Keratinocyte (primary cell): ENCODE measurements at regions not wholly inside any gene's neighbourhood (a gene's known extent, or its start where the extent isn't known, plus 50 kb on each side); places are given as distances from the start of the nearest gene placed in this dataset.
"Not testable (repeated sequence)": the region's sequence is repeated elsewhere in the genome, so short reads cannot be mapped to it uniquely, and the experiment has no call there.

Source experiments
- DNase-seq: peaks from one replicate; pipeline ENCODE4 v3.0.0-alpha.2; 2011; ENCODE audit warnings: low read depth, missing footprints, low spot score
- FAIRE-seq: peaks from 2 replicates; lab custom pipeline; 2011; peaks lifted over from hg19 to GRCh38; lab: Jason Lieb, UNC
- H2AFZ ChIP-seq: 2 replicates; pipeline ENCODE4 v1.6.0; 2012; ENCODE audit warnings: low read length, control low read depth, inconsistent platforms; ENCODE audit not compliant: control insufficient read depth
- H3K27ac ChIP-seq: 2 replicates; pipeline ENCODE4 v1.5.1; 2011; ENCODE audit warnings: low read length; ENCODE audit not compliant: control insufficient read depth, insufficient read depth
- H3K27me3 ChIP-seq: 3 replicates; pipeline ENCODE4 v1.6.0; 2011; ENCODE audit warnings: low read length; ENCODE audit not compliant: control insufficient read depth, insufficient read depth; ENCODE audit errors: extremely low read depth
- H3K36me3 ChIP-seq, 2 experiments: 2 replicates in 1 of 2; 3 replicates in 1 of 2; pipeline ENCODE4 v1.5.1; 2011; ENCODE audit warnings: low read length in 2 of 2, mild to moderate bottlenecking in 1 of 2; ENCODE audit not compliant: control insufficient read depth in 2 of 2, insufficient read depth in 2 of 2; ENCODE audit errors: extremely low read depth in 1 of 2
- H3K4me1 ChIP-seq: 3 replicates; pipeline ENCODE4 v1.5.1; 2011; ENCODE audit warnings: low read length; ENCODE audit not compliant: control insufficient read depth, insufficient read depth; ENCODE audit errors: extremely low read depth
- H3K4me2 ChIP-seq: 3 replicates; pipeline ENCODE4 v1.6.0; 2011; ENCODE audit warnings: low read depth, low read length; ENCODE audit not compliant: control insufficient read depth, insufficient read depth; ENCODE audit errors: extremely low read depth
- H3K4me3 ChIP-seq, 3 experiments: fragments of 200-600 bp in 1 of 3; sonication (generic) in 1 of 3; 2 replicates in 2 of 3; 3 replicates in 1 of 3; pipeline ENCODE4 v1.5.1; 2011 to 2016; ENCODE audit warnings: low read length in 3 of 3, mild to moderate bottlenecking in 3 of 3, control low read depth in 2 of 3, inconsistent platforms in 1 of 3, low read depth in 1 of 3, mixed read lengths in 1 of 3, mixed run types in 1 of 3, moderate library complexity in 1 of 3; ENCODE audit not compliant: control insufficient read depth in 2 of 3, insufficient read depth in 2 of 3; ENCODE audit errors: extremely low read depth in 1 of 3
- H3K79me2 ChIP-seq: 2 replicates; pipeline ENCODE4 v1.6.0; 2012; ENCODE audit warnings: low read length; ENCODE audit not compliant: control insufficient read depth, insufficient read depth
- H3K9ac ChIP-seq: 3 replicates; pipeline ENCODE4 v1.6.0; 2011; ENCODE audit warnings: low read length; ENCODE audit not compliant: control insufficient read depth, insufficient read depth; ENCODE audit errors: extremely low read depth
- H3K9me1 ChIP-seq: 3 replicates; pipeline ENCODE4 v1.6.0; 2011; ENCODE audit warnings: low read length; ENCODE audit not compliant: control insufficient read depth, insufficient read depth; ENCODE audit errors: extremely low read depth
- H3K9me3 ChIP-seq: 2 replicates; pipeline ENCODE4 v1.5.1; 2012; ENCODE audit warnings: low read depth, low read length; ENCODE audit not compliant: control insufficient read depth
- H4K20me1 ChIP-seq: 3 replicates; pipeline ENCODE4 v1.6.0; 2011; ENCODE audit warnings: low read length; ENCODE audit not compliant: control insufficient read depth, insufficient read depth; ENCODE audit errors: extremely low read depth
- EZH2 ChIP-seq: IDR thresholded peaks from one replicate; pipeline ENCODE4 v1.6.1; 2012; ENCODE audit warnings: inconsistent platforms, mild to moderate bottlenecking, low read length, moderate library complexity
- dilution Hi-C: fragments of 300-500 bp; cut with MboI; formaldehyde crosslinking; loops from one replicate; pipeline ENCODE4 v1.7.0; 2020; ENCODE audit warnings: low sequenced_read_pairs; ENCODE audit not compliant: extremely low pct_ligation_motif_present
- TF ChIP-seq, protein P1 (sequence below), 3 experiments: IDR thresholded peaks in 1 of 3; conservative IDR thresholded peaks in 1 of 3; optimal IDR thresholded peaks in 1 of 3; 2 replicates in 2 of 3; 3 replicates in 1 of 3; pipeline versions ENCODE3 to v1.5.1; 2011; ENCODE audit warnings: low read length in 3 of 3, mild to moderate bottlenecking in 3 of 3, moderate library complexity in 2 of 3, control low read depth in 1 of 3, inconsistent platforms in 1 of 3; ENCODE audit not compliant: insufficient read depth in 2 of 3; ENCODE audit errors: extremely low read depth in 1 of 3

DNA sequence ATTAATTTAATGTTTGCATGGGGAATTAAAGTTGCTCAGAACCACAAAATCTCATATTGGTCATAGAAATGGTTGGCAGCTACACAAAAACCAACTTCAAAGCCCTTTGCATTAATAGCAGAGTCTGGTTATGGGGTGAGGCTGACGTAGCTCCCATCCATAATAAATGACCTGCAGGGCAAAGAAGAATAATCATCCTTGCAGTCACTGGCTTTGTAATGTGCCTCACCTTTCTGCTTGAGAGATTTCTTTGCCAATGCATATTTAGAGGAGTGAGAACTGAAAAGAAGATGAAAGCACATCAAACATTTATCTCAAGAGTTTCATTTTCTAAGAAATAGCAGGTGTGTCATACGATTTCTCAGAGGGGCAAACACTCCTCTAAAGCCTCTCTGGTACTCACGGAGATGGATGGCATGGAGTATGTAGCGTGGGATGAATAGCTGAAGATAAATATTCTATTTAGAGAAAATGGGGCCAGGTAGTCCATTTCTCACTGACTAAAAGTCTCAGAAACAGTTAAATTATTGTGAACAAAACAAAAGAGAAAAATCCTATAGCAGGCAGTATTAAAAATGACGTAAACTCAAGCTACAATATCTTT, 1491.9 kb downstream of the FAM181B start:
- H3K27ac ChIP-seq: no peak overlapping the region
- H3K4me2 ChIP-seq: no peak overlapping the region
- no peak for TF ChIP-seq EZH2
- TF ChIP-seq, protein P1, sequence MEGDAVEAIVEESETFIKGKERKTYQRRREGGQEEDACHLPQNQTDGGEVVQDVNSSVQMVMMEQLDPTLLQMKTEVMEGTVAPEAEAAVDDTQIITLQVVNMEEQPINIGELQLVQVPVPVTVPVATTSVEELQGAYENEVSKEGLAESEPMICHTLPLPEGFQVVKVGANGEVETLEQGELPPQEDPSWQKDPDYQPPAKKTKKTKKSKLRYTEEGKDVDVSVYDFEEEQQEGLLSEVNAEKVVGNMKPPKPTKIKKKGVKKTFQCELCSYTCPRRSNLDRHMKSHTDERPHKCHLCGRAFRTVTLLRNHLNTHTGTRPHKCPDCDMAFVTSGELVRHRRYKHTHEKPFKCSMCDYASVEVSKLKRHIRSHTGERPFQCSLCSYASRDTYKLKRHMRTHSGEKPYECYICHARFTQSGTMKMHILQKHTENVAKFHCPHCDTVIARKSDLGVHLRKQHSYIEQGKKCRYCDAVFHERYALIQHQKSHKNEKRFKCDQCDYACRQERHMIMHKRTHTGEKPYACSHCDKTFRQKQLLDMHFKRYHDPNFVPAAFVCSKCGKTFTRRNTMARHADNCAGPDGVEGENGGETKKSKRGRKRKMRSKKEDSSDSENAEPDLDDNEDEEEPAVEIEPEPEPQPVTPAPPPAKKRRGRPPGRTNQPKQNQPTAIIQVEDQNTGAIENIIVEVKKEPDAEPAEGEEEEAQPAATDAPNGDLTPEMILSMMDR (optimal IDR thresholded peaks at IDR 0.05 in 1 of 3, IDR thresholded peaks at IDR 0.05 in 1 of 3, conservative IDR thresholded peaks at IDR 0.05 in 1 of 3; ENCODE audit: extremely low read depth in 1 of 3, insufficient read depth in 2 of 3, low read length in 3 of 3): no peak
- H3K4me1 ChIP-seq: no peaks in the 10 kb centered on the region
- H3K79me2 ChIP-seq: no peaks in the 10 kb centered on the region
- no peaks in the 10 kb centered on the region for H4K20me1 ChIP-seq
- H3K36me3 ChIP-seq: no peaks in the 10 kb centered on the region
- DNase-seq (no peak), FAIRE-seq (no peak)
- H3K9me1 ChIP-seq: no peaks in the 10 kb centered on the region
- H3K9me3 ChIP-seq: no peaks in the 10 kb centered on the region
- no peak overlapping the region for H3K4me3 ChIP-seq
- dilution Hi-C loops: no loop called here
- no peak overlapping the region for H2AFZ ChIP-seq
- H3K9ac ChIP-seq: no peak overlapping the region
- H3K27me3 ChIP-seq: no peaks in the 10 kb centered on the region

DNA sequence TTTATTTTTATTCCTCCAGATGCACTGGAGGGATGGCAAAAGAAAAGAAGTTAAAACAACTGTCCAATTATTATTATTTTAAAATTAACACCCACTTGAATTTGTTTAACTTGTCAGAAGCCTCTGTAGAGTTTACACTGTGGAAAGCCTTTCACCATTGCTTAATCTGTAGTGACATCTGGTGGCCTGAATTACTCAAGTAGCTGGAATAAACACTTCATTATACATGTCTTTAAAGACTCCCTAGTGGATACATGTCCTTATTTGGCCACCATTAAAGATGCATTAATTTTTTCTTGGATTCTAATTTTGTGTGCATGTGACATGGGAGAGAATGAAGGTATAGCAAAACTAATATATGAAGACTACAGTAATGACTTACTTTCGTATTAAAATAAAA, 1496.5 kb downstream of the FAM181B start:
- dilution Hi-C loops: no loop called here
- H3K36me3 ChIP-seq: no peaks in the 10 kb centered on the region
- no peak overlapping the region for H3K4me2 ChIP-seq
- H3K4me1 ChIP-seq: no peaks in the 10 kb centered on the region
- no peaks in the 10 kb centered on the region for H4K20me1 ChIP-seq
- no peak overlapping the region for H2AFZ ChIP-seq
- no peak for TF ChIP-seq EZH2
- TF ChIP-seq, protein P1 (optimal IDR thresholded peaks at IDR 0.05 in 1 of 3, IDR thresholded peaks at IDR 0.05 in 1 of 3, conservative IDR thresholded peaks at IDR 0.05 in 1 of 3; ENCODE audit: extremely low read depth in 1 of 3, insufficient read depth in 2 of 3, low read length in 3 of 3): peak in 2 of 3 experiments; percentile 25 to 31
- H3K9me3 ChIP-seq: no peaks in the 10 kb centered on the region
- no peaks in the 10 kb centered on the region for H3K79me2 ChIP-seq
- DNase-seq: no peak
- H3K27me3 ChIP-seq: no peaks in the 10 kb centered on the region
- no peak overlapping the region for H3K9ac ChIP-seq
- H3K27ac ChIP-seq: no peak overlapping the region
- H3K9me1 ChIP-seq: no peaks in the 10 kb centered on the region
- no peak for FAIRE-seq
- H3K4me3 ChIP-seq: no peak overlapping the region

DNA sequence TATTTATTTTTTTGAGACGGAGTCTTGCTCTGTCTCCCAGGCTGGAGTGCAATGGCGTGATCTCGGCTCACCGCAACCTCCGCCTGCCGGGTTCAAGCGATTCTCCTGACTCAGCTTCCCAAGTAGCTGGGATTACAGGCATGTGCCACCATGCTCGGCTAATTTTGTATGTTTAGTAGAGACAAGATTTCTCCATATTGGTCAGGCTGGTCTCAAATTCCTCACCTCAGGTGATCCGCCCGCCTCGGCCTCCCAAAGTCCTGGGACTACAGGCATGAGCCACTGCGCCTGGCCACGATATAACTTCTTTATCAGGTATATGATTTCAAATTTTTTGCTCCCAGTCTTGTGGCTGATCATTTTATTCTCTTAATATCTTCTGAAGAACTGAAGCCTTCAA, 1506.3 kb downstream of the FAM181B start:
- H3K4me1 ChIP-seq, H3K9me1 ChIP-seq, FAIRE-seq, H3K27ac ChIP-seq, H3K4me2 ChIP-seq, H3K9me3 ChIP-seq, H3K36me3 ChIP-seq, DNase-seq, H4K20me1 ChIP-seq, H3K79me2 ChIP-seq, H3K27me3 ChIP-seq, H2AFZ ChIP-seq, H3K9ac ChIP-seq, H3K4me3 ChIP-seq, dilution Hi-C loops: not testable (repeated sequence)
